WTC11 (cell line): ENCODE measurements at regions not wholly inside any gene's neighbourhood (a gene's known extent, or its start where the extent isn't known, plus 50 kb on each side); places are given as distances from the start of the nearest gene placed in this dataset.

ENCODE experiments used
- ESRRA ChIP-seq: sonication (generic); formaldehyde crosslinking; IDR thresholded peaks from 2 replicates; pipeline ENCODE4 v1.8.1; 2022; ENCODE audit warnings: mild to moderate bottlenecking, missing genetic modification reagents, borderline replicate concordance
- MXD4 ChIP-seq: fragments of 250-450 bp; sonication (Bioruptor Pico); IDR thresholded peaks from 2 replicates; pipeline ENCODE4 v1.8.0; 2021; ENCODE audit warnings: mild to moderate bottlenecking, moderate library complexity, borderline replicate concordance

DNA sequence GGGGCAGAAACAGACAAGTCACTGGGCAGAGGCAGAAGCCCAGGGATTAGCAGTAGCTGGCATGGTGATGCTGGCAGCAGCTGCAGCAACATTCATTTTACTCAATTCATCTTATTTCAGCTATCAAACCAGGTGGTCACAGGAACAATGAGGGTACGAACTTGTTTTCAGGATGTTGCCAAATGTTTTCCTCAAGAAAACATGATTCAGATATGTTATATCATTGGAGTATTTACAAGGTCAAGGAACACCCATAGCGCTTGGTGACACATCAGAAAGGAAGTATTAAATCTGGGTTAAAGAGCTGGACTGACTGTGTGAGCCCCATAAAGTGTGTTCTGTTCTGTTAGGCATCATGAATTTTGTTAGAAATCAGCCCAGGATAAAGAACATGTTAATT, 456.9 kb upstream of the ID4 start:
- no peak for TF ChIP-seq ESRRA (CRISPR knock-in tag)
- no peak for TF ChIP-seq MXD4 (CRISPR knock-in tag)
